Spleen (tissue), 11 donors: ENCODE measurements at regions not wholly inside any gene's neighbourhood (a gene's known extent, or its start where the extent isn't known, plus 50 kb on each side); places are given as distances from the start of the nearest gene placed in this dataset.

Source experiments
- DNase-seq: peaks from one replicate; pipeline ENCODE4 v3.0.0-alpha.2; 2020
- H3K27ac ChIP-seq, 8 donors: fragments of 200-600 bp; sonication (generic) in 7 of 8; 1 replicate in 4 of 8; 2 replicates in 4 of 8; pipeline versions ENCODE4 v1.5.0 to v1.8.0; 2016 to 2021; ENCODE audit warnings: inconsistent platforms in 4 of 8, mild to moderate bottlenecking in 4 of 8, moderate library complexity in 1 of 8
- H3K27me3 ChIP-seq, 7 donors: fragments of 200-600 bp; sonication (generic) in 6 of 7; replicated peaks in 1 of 7; 1 replicate in 4 of 7; 2 replicates in 3 of 7; pipeline versions ENCODE4 v1.5.0 to v1.8.0; 2016 to 2021; ENCODE audit warnings: inconsistent platforms in 3 of 7, mild to moderate bottlenecking in 1 of 7
- H3K36me3 ChIP-seq, 6 donors: fragments of 200-600 bp; sonication (generic) in 5 of 6; 1 replicate in 4 of 6; 2 replicates in 2 of 6; pipeline versions ENCODE4 v1.5.0 to v1.8.0; 2016 to 2021; ENCODE audit warnings: inconsistent platforms in 2 of 6
- H3K4me1 ChIP-seq, 6 donors: fragments of 200-600 bp; sonication (generic) in 5 of 6; 1 replicate in 3 of 6; 2 replicates in 3 of 6; pipeline versions ENCODE4 v1.5.0 to v1.8.0; 2016 to 2021; ENCODE audit warnings: inconsistent platforms in 3 of 6
- H3K4me3 ChIP-seq, 8 donors: fragments of 200-600 bp; sonication (generic) in 7 of 8; 1 replicate in 4 of 8; 2 replicates in 4 of 8; pipeline versions ENCODE4 v1.5.0 to v1.8.0; 2016 to 2021; ENCODE audit warnings: inconsistent platforms in 4 of 8, mild to moderate bottlenecking in 4 of 8, moderate library complexity in 2 of 8
- H3K9me3 ChIP-seq, 8 donors: fragments of 200-600 bp; sonication (generic) in 7 of 8; 1 replicate in 4 of 8; 2 replicates in 4 of 8; pipeline versions ENCODE4 v1.5.0 to v1.8.0; 2016 to 2021; ENCODE audit warnings: inconsistent platforms in 4 of 8
- CTCF ChIP-seq, 11 experiments: fragments of 200-600 bp in 7 of 11; fragments of 450-650 bp in 4 of 11; sonication (generic) in 4 of 11; IDR thresholded peaks in 8 of 11; conservative IDR thresholded peaks in 3 of 11; 1 replicate in 7 of 11; 2 replicates in 4 of 11; pipeline versions ENCODE4 v1.4.0 to v1.8.0; 2016 to 2021; ENCODE audit warnings: antibody characterized with exemption in 11 of 11, inconsistent platforms in 4 of 11, mild to moderate bottlenecking in 1 of 11
- POLR2A ChIP-seq, 3 donors: fragments of 450-650 bp; IDR thresholded peaks; one replicate each; pipeline ENCODE4 v1.5.1; 2017; ENCODE audit warnings: antibody characterized with exemption in 3 of 3, mild to moderate bottlenecking in 1 of 3
- POLR2AphosphoS5 ChIP-seq, 3 donors: sonication (generic); formaldehyde crosslinking; IDR thresholded peaks; one replicate each; pipeline ENCODE4 v1.5.1; 2017; ENCODE audit warnings: antibody characterized with exemption in 3 of 3
- WGBS, 5 donors: extraction: QIAGEN DNeasy Blood & Tissue Kit in 3 of 5; methylation state at CpG; one replicate each; pipeline versions ENCODE4 v1.1.5 to v1.1.7; 2013 to 2018; 5-methylcytosine and 5-hydroxymethylcytosine counted together
- intact Hi-C: fragments of 100-400 bp; cut with DNase I; formaldehyde crosslinking; loops from one replicate; pipeline ENCODE4 v1.15.0; 2023; ENCODE audit warnings: low total_unique reads
- donor health status: healthy with polysubstance abuse.
- donor health status: DM: no; HTN: no; CAD: no; lungs with moderate emphysema.
- donor health status: DM: no; HTN: no; CAD: no.
- donor health status: Bipolar disorder and iron deficiency.
- donor health status: healthy.
- donor health status: DM: no; HTN: no; CAD: no.
- donor health status: DM: yes; HTN: yes; CAD: no.

- Histone ChIP-seq H3K4me1 (no peaks in the 10 kb centered on the region), H3K27me3 (no peaks in the 10 kb centered on the region), H3K9me3 (peaks cover 0 to 5% (median 0%) of the 10 kb centered on the region in 8 donors), H3K27ac (no peak overlapping the region), H3K4me3 (no peak overlapping the region), H3K36me3 (no peaks in the 10 kb centered on the region)
- WGBS, 5 donors, result 77 to 90% (median 84%) methylated on average over 4 of the region's 4 CpGs
- no peak for TF ChIP-seq CTCF (IDR thresholded peaks at IDR 0.05 in 8 of 11, conservative IDR thresholded peaks at IDR 0.05 in 3 of 11)
- no peak for TF ChIP-seq POLR2A (IDR thresholded peaks at IDR 0.05)
- DNase-seq, result no peak
- intact Hi-C loops, result no loop called here
These were observed 800.0 kb upstream of the FANCL start for GRCh38 chr2:59041139-59041538.

GRCh38 chr2:59034837-59035236 is 793.7 kb upstream of the FANCL start:
- H3K36me3 ChIP-seq, result no peaks in the 10 kb centered on the region
- peaks cover 0 to 5% (median 0%) of the 10 kb centered on the region in 8 donors for H3K9me3 ChIP-seq
- TF ChIP-seq POLR2A (IDR thresholded peaks at IDR 0.05) (no peak), CTCF (IDR thresholded peaks at IDR 0.05 in 8 of 11, conservative IDR thresholded peaks at IDR 0.05 in 3 of 11) (no peak), POLR2AphosphoS5 (IDR thresholded peaks at IDR 0.05) (no peak)
- WGBS, 5 donors, result 21 to 70% (median 32%) methylated on average over 1 of the region's 1 CpG
- no peak overlapping the region for H3K27ac ChIP-seq
- no peak for DNase-seq
- no peak overlapping the region for H3K4me3 ChIP-seq
- no peaks in the 10 kb centered on the region for H3K27me3 ChIP-seq
- H3K4me1 ChIP-seq, result no peaks in the 10 kb centered on the region
- intact Hi-C loops, result no loop called here

- WGBS, 5 donors, result 64 to 84% (median 68%) methylated on average over 3 of the region's 3 CpGs
These were observed 793.0 kb upstream of the FANCL start for GRCh38 chr2:59034106-59034505.

GRCh38 chr2:59033661-59034060 is 792.5 kb upstream of the FANCL start:
- WGBS, 5 donors, result 48 to 61% (median 51%) methylated on average over 1 of the region's 1 CpG
- H3K27ac ChIP-seq, result no peak overlapping the region
- H3K9me3 ChIP-seq, result peaks cover 0 to 5% (median 0%) of the 10 kb centered on the region in 8 donors
- H3K4me3 ChIP-seq, result no peak overlapping the region
- TF ChIP-seq POLR2A (IDR thresholded peaks at IDR 0.05) (no peak), POLR2AphosphoS5 (IDR thresholded peaks at IDR 0.05) (no peak), CTCF (IDR thresholded peaks at IDR 0.05 in 8 of 11, conservative IDR thresholded peaks at IDR 0.05 in 3 of 11) (no peak)
- DNase-seq, result no peak
- no peaks in the 10 kb centered on the region for H3K27me3 ChIP-seq
- H3K4me1 ChIP-seq, result no peaks in the 10 kb centered on the region
- intact Hi-C loops, result no loop called here
- H3K36me3 ChIP-seq, result no peaks in the 10 kb centered on the region

More at GRCh38 chr2:59034106-59034505, 793.0 kb upstream of the FANCL start:
- H3K9me3 ChIP-seq, result peaks cover 0 to 5% (median 0%) of the 10 kb centered on the region in 8 donors
- no peak overlapping the region for H3K27ac ChIP-seq
- no peak overlapping the region for H3K4me3 ChIP-seq
- no peaks in the 10 kb centered on the region for H3K27me3 ChIP-seq
- intact Hi-C loops, result no loop called here
- no peaks in the 10 kb centered on the region for H3K4me1 ChIP-seq
- DNase-seq, result no peak
- TF ChIP-seq CTCF (IDR thresholded peaks at IDR 0.05 in 8 of 11, conservative IDR thresholded peaks at IDR 0.05 in 3 of 11) (no peak), POLR2A (IDR thresholded peaks at IDR 0.05) (no peak), POLR2AphosphoS5 (IDR thresholded peaks at IDR 0.05) (no peak)
- no peaks in the 10 kb centered on the region for H3K36me3 ChIP-seq
